Right lobe of liver (tissue), 4 donors: ENCODE measurements at regions not wholly inside any gene's neighbourhood (a gene's known extent, or its start where the extent isn't known, plus 50 kb on each side); places are given as distances from the start of the nearest gene placed in this dataset.

Source experiments
- CTCF ChIP-seq, 4 donors: fragments of 200-600 bp in 3 of 4; fragments of 450-650 bp in 1 of 4; IDR thresholded peaks; one replicate each; pipeline versions ENCODE4 v1.5.1 to v1.8.0; 2016 to 2022; ENCODE audit warnings: antibody characterized with exemption in 4 of 4, mild to moderate bottlenecking in 2 of 4
- POLR2A ChIP-seq: fragments of 450-650 bp; IDR thresholded peaks from one replicate; pipeline ENCODE4 v1.6.1; 2017; ENCODE audit warnings: antibody characterized with exemption, mild to moderate bottlenecking
- donor health status: DM: no; HTN: no; CAD: no.
- donor health status: DM: no; HTN: no; CAD: no.
- donor health status: DM: no; HTN: yes; CAD: no.

GRCh38 chr9:80410106-80410505 lies 838.3 kb downstream of the TLE4 start:
- TF ChIP-seq CTCF (IDR thresholded peaks at IDR 0.05) (no peak), POLR2A (no peak)
